HepG2 (cell line): ENCODE measurements at regions not wholly inside any gene's neighbourhood (a gene's known extent, or its start where the extent isn't known, plus 50 kb on each side); places are given as distances from the start of the nearest gene placed in this dataset.

Experiments
- ATAC-seq: fragments of 200-7000 bp; cut with Tn5 transposase; 3 replicates; pipeline ENCODE4 v1.9.1; 2020; ENCODE audit warnings: mild to moderate bottlenecking, moderate library complexity
- BruUV-seq: library from RNA; stranded (reverse); fragments of 400-500 nt; replicated peaks from 2 replicates; lab custom pipeline; 2021; lab: Mats Ljungman, UMichigan
- CTCF ChIA-PET: fragments of 300-600 bp; formaldehyde crosslinking; extraction: SDS; loops from one replicate; lab custom pipeline; 2021; ENCODE audit warnings: low total read pairs, inconsistent platforms, low intra/inter-chr PET ratio; lab: Yijun Ruan, JAX
- POLR2A ChIA-PET: fragments of 350-600 bp; sonication (Branson Sonifier 250); formaldehyde crosslinking; loops from one replicate; lab custom pipeline; 2020; ENCODE audit warnings: antibody characterized with exemption, inconsistent platforms; lab: Yijun Ruan, JAX
- DNase-seq: peaks from one replicate; pipeline ENCODE4 v3.0.0-alpha.2; 2015; ENCODE audit warnings: low spot score
- FAIRE-seq: peaks from 3 replicates; lab custom pipeline; 2011; peaks lifted over from hg19 to GRCh38; lab: Jason Lieb, UNC
- H2AFZ ChIP-seq: one replicate; pipeline ENCODE4 v1.6.1; 2011; ENCODE audit warnings: low read length, inconsistent platforms
- H3K27ac ChIP-seq: fragments of 300-600 bp; 3 replicates; pipeline ENCODE4 v1.8.0; 2011; ENCODE audit warnings: mixed run types, mild to moderate bottlenecking, mixed read lengths, low read length, inconsistent platforms; ENCODE audit not compliant: insufficient read depth; ENCODE audit errors: extremely low read length
- H3K27me3 ChIP-seq, 2 experiments: fragments of 200-600 bp in 1 of 2; 2 replicates in 1 of 2; 3 replicates in 1 of 2; pipeline versions ENCODE4 v1.6.0 to v1.8.0; 2011; ENCODE audit warnings: low read length in 2 of 2, mild to moderate bottlenecking in 2 of 2, moderate library complexity in 2 of 2, inconsistent platforms in 1 of 2; ENCODE audit not compliant: insufficient read depth in 2 of 2, control insufficient read depth in 1 of 2
- H3K36me3 ChIP-seq, 2 experiments: fragments of 200-600 bp in 1 of 2; replicated peaks in 1 of 2; 2 replicates in 1 of 2; 3 replicates in 1 of 2; pipeline versions ENCODE4 v1.5.1 to v1.8.0; 2011; ENCODE audit warnings: low read length in 2 of 2, inconsistent platforms in 1 of 2; ENCODE audit not compliant: insufficient read depth in 2 of 2, control insufficient read depth in 1 of 2
- H3K4me1 ChIP-seq: 2 replicates; pipeline ENCODE4 v1.5.1; 2012; ENCODE audit warnings: low read length, inconsistent platforms; ENCODE audit not compliant: insufficient read depth
- H3K4me2 ChIP-seq: 2 replicates; pipeline ENCODE4 v1.6.0; 2011; ENCODE audit warnings: low read depth, low read length, inconsistent platforms
- H3K4me3 ChIP-seq, 3 experiments: fragments of 200-600 bp in 1 of 3; sonication (generic), shearing (Covaris generic) in 1 of 3; replicated peaks in 1 of 3; 2 replicates each; pipeline ENCODE4 v1.5.1; 2011 to 2016; ENCODE audit warnings: low read length in 3 of 3, inconsistent platforms in 2 of 3, low read depth in 2 of 3, mild to moderate bottlenecking in 2 of 3, control low read depth in 1 of 3, mixed read lengths in 1 of 3; ENCODE audit not compliant: insufficient read depth in 1 of 3
- H3K79me2 ChIP-seq: one replicate; pipeline ENCODE4 v1.6.1; 2011; ENCODE audit warnings: low read length, inconsistent platforms; ENCODE audit not compliant: insufficient read depth
- H3K9ac ChIP-seq: 2 replicates; pipeline ENCODE4 v1.6.0; 2011; ENCODE audit warnings: mild to moderate bottlenecking, low read depth, low read length, inconsistent platforms; ENCODE audit not compliant: insufficient read depth
- H3K9me3 ChIP-seq: 2 replicates; pipeline ENCODE4 v1.5.1; 2012; ENCODE audit warnings: mild to moderate bottlenecking, low read length
- H4K20me1 ChIP-seq: 2 replicates; pipeline ENCODE4 v1.6.0; 2011; ENCODE audit warnings: inconsistent platforms, mild to moderate bottlenecking, low read length, moderate library complexity; ENCODE audit not compliant: insufficient read depth
- CC2D1A ChIP-seq: sonication (generic); formaldehyde crosslinking; IDR thresholded peaks from 2 replicates; pipeline ENCODE4 v1.8.1; 2023; ENCODE audit warnings: mild to moderate bottlenecking, missing genetic modification reagents
- CTCF ChIP-seq: sonication (generic); formaldehyde crosslinking; IDR thresholded peaks from 2 replicates; pipeline ENCODE4 v1.5.0; 2020; ENCODE audit warnings: mild to moderate bottlenecking, missing genetic modification reagents, moderate library complexity
- NR3C1 ChIP-seq: sonication (generic); formaldehyde crosslinking; IDR thresholded peaks from 2 replicates; pipeline ENCODE4 v1.4.0; 2020; ENCODE audit warnings: missing genetic modification reagents
- ZNF33B ChIP-seq: sonication (generic); formaldehyde crosslinking; IDR thresholded peaks from 2 replicates; pipeline ENCODE4 v1.5.1; 2020; ENCODE audit warnings: mild to moderate bottlenecking, missing genetic modification reagents
- ZNF446 ChIP-seq: sonication (generic); formaldehyde crosslinking; IDR thresholded peaks from 2 replicates; pipeline ENCODE4 v1.5.0; 2020; ENCODE audit warnings: mild to moderate bottlenecking, missing genetic modification reagents
- ZNF713 ChIP-seq: sonication (generic); formaldehyde crosslinking; IDR thresholded peaks from 2 replicates; pipeline ENCODE4 v1.4.0; 2020; ENCODE audit warnings: mild to moderate bottlenecking, missing genetic modification reagents
- WGBS: methylation state at CpG from one replicate; pipeline ENCODE4 v1.1.6; 2017; ENCODE audit warnings: low lambda C conversion rate; 5-methylcytosine and 5-hydroxymethylcytosine counted together
- in situ Hi-C: cut with HindIII; loops from 2 replicates; pipeline ENCODE4 v1.10.0; 2017; ENCODE audit warnings: low pct_unique_long_range_greater_than_20kb; ENCODE audit not compliant: extremely low pct_ligation_motif_present
- intact Hi-C: fragments of 100-400 bp; cut with micrococcal nuclease; formaldehyde crosslinking; loops from one replicate; pipeline ENCODE4 v1.10.0; 2022; ENCODE audit not compliant: unreplicated experiment

DNA sequence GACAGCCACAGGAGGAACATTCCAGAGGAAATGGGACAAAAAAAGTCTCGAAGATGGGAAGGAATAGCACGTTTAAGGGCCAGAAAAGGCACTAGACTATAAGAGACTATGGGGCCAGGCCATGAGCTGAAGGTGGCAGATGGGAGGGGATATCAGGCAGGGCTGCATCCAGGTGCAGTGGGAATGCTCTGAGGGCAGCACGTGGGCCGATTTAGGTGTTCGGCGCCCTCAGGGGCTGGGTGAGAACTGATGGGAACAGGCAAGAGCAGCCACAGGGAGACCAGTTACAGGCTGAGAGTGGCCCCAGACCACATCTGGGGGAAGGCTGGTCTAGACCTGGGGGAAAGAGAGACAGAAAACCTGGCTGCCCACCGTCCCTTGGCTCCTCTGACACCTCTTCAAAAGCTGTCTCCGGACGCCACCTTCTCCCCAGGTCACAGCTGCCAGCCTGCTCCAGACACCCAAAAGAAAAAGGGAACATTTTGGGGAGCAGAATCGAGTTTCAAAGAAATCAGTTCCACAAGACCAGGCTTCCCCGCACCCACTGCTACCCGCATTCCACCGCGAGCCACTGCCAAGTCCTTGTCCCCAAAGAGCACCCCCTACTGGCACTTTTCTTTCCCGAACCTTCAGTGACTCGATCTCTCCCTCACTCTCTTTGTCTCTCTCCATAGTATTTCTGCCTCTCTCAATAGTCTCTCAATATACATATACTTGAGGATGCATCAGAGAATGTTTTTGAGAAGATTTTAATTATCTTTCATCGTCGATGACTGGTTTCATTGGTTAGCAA, 190.1 kb upstream of the AGAP1 start (continued):
- TF ChIP-seq CTCF (CRISPR knock-in tag) (peak; percentile 29; the same call in 1 of the 2 replicates), ZNF33B (CRISPR knock-in tag) (no peak), CC2D1A (no peak), ZNF713 (CRISPR knock-in tag) (no peak), ZNF446 (CRISPR knock-in tag) (no peak)

DNA sequence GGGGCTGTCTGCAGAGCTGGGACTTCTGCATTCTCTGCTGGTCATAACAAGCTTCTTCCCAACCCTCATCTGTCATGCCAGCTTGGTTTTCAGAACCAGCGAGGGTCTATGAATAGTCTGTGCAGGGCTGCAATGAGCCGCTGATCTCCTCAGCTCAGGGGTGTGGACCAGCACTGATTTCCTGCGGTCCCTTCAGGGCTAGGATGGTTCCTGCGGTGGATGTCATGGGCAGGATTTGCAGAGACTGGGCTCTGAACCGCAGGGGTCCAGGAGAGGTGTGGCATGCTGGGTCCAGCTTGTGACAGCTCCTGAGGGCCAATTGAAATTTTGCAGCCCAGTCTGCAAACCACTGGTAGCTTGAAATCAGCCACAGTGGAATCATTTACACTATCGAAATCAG, 188.2 kb upstream of the AGAP1 start:
- TF ChIP-seq NR3C1 (CRISPR knock-in tag), result no peak
- BruUV-seq, result no TSS peak
- in situ Hi-C loops (no loop called here), intact Hi-C loops (no loop called here)
- Histone ChIP-seq H3K27me3 (peaks cover 3 to 30% of the 10 kb centered on the region in 2 experiments), H3K27ac (no peak overlapping the region), H3K9me3 (no peaks in the 10 kb centered on the region), H3K4me2 (no peak overlapping the region), H3K79me2 (no peaks in the 10 kb centered on the region), H3K4me3 (no peak overlapping the region), H3K4me1 (no peaks in the 10 kb centered on the region), H4K20me1 (no peaks in the 10 kb centered on the region), H2AFZ (no peak overlapping the region), H3K36me3 (no peaks in the 10 kb centered on the region), H3K9ac (no peak overlapping the region)
- DNase-seq, result no peak
- ATAC-seq, result no peak
- POLR2A ChIA-PET, result no interaction called here
- CTCF ChIA-PET, result no interaction called here
- no peak for FAIRE-seq
- 22% methylated on average over 5 of the region's 6 CpGs for WGBS
